Ovary (tissue), 7 donors: ENCODE measurements at regions not wholly inside any gene's neighbourhood (a gene's known extent, or its start where the extent isn't known, plus 50 kb on each side); places are given as distances from the start of the nearest gene placed in this dataset.

ENCODE experiments used
- DNase-seq, 5 donors: peaks; one replicate each; pipeline ENCODE4 v3.0.0-alpha.2; 2019 to 2020
- H3K27ac ChIP-seq, 2 donors: fragments of 200-600 bp; one replicate each; pipeline versions ENCODE4 v1.5.1 to v1.8.0; 2019 to 2022
- H3K27me3 ChIP-seq: fragments of 200-600 bp; one replicate; pipeline ENCODE4 v1.8.0; 2022
- H3K36me3 ChIP-seq: fragments of 200-600 bp; sonication (generic); one replicate; pipeline ENCODE4 v1.5.1; 2019
- H3K4me1 ChIP-seq: one replicate; pipeline ENCODE4 v1.8.1; 2013; ENCODE audit warnings: mild to moderate bottlenecking, moderate library complexity; ENCODE audit not compliant: insufficient read depth
- H3K4me3 ChIP-seq: fragments of 200-600 bp; sonication (generic); one replicate; pipeline ENCODE4 v1.5.1; 2017
- H3K9me3 ChIP-seq, 2 donors: fragments of 200-600 bp in 1 of 2; sonication (generic) in 1 of 2; one replicate each; pipeline versions ENCODE4 v1.5.1 to v1.8.1; 2013 to 2019; ENCODE audit warnings: mild to moderate bottlenecking in 1 of 2, moderate library complexity in 1 of 2
- CTCF ChIP-seq, 3 donors: fragments of 450-650 bp in 2 of 3; fragments of 200-600 bp in 1 of 3; IDR thresholded peaks; one replicate each; pipeline versions ENCODE4 v1.5.1 to v1.8.0; 2016 to 2022; ENCODE audit warnings: antibody characterized with exemption in 3 of 3, mild to moderate bottlenecking in 1 of 3
- EP300 ChIP-seq: sonication (generic); formaldehyde crosslinking; IDR thresholded peaks from one replicate; pipeline ENCODE4 v1.6.1; 2017; ENCODE audit warnings: antibody characterized with exemption
- POLR2A ChIP-seq: fragments of 450-650 bp; IDR thresholded peaks from one replicate; pipeline ENCODE4 v1.6.1; 2017; ENCODE audit warnings: antibody characterized with exemption, mild to moderate bottlenecking, moderate library complexity
- WGBS, 3 donors: extraction: QIAGEN DNeasy Blood & Tissue Kit in 1 of 3; methylation state at CpG; one replicate each; pipeline versions ENCODE4 v1.1.5 to v1.1.7; 2013 to 2017; 5-methylcytosine and 5-hydroxymethylcytosine counted together
- intact Hi-C, 4 donors: fragments of 100-400 bp; cut with DNase I; formaldehyde crosslinking; loops; one replicate each; pipeline versions ENCODE4 v1.11.0 to v1.15.1; 2022 to 2023
- donor health status: DM: no; HTN: no; CAD: no; lungs with moderate emphysema.
- donor health status: DM: no; HTN: no; CAD: no.
- donor health status: Bipolar disorder and iron deficiency.
- donor health status: DM: no; HTN: no; CAD: no.
- donor health status: DM: yes; HTN: yes; CAD: no.

DNA sequence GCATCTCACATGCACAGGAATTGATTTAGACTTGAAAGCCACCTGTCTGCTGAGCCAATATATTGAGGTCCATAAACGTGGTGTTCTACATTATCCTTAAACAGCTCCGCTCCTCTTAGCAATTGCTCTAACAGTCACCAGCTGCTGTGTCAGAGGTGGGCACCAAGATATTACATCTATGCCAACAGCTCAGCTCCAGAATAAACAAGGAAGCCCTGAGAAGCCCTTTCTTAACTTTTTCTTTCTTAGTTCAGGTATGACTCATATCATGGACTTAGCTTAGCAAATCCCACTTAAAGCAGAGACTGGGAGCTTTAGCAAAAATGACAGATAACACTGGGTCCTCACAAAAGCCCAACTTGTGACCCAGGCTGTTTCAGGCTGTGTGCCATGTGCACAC, 436.6 kb downstream of the IRS1 start:
- no peak for DNase-seq
- 73 to 79% (median 76%) methylated on average over 2 of the region's 2 CpGs for WGBS, 3 donors

DNA sequence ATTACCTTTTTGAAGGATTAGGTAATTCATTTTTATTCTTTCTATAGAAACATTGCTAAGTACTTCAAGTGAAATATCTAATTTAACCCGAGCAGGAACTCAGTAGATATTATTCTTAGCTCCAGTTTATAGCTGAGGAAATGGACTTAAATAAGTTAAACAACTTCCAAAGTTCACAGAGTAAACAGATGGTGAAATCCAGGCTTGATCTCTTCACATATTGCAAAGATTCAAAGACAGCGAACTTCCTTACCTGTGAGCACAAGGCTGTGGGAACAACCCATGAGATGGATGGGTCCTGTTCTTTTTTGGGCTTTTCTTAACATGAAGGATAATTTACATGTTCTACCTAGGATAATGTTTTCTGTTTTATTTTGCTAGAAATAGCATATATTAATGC, 439.0 kb downstream of the IRS1 start:
- Histone ChIP-seq H3K27ac (no peak overlapping the region), H3K9me3 (no peaks in the 10 kb centered on the region), H3K4me1 (peaks cover 2% of the 10 kb centered on the region), H3K27me3 (no peaks in the 10 kb centered on the region), H3K4me3 (no peak overlapping the region), H3K36me3 (no peaks in the 10 kb centered on the region)
- no peak for DNase-seq
- intact Hi-C loops = no loop called here
- no peak for TF ChIP-seq POLR2A
- no peak for TF ChIP-seq CTCF (IDR thresholded peaks at IDR 0.05)
- TF ChIP-seq EP300 = no peak
- WGBS, 3 donors = 88 to 92% (median 89%) methylated on average over 2 of the region's 2 CpGs

More for the DNA sequence above, 436.6 kb downstream of the IRS1 start:
- intact Hi-C loops = no loop called here
- Histone ChIP-seq H3K36me3 (no peaks in the 10 kb centered on the region), H3K9me3 (no peaks in the 10 kb centered on the region), H3K4me3 (no peak overlapping the region), H3K27me3 (no peaks in the 10 kb centered on the region), H3K4me1 (no peaks in the 10 kb centered on the region), H3K27ac (no peak overlapping the region)
- TF ChIP-seq POLR2A (no peak), EP300 (no peak), CTCF (IDR thresholded peaks at IDR 0.05) (no peak)

DNA sequence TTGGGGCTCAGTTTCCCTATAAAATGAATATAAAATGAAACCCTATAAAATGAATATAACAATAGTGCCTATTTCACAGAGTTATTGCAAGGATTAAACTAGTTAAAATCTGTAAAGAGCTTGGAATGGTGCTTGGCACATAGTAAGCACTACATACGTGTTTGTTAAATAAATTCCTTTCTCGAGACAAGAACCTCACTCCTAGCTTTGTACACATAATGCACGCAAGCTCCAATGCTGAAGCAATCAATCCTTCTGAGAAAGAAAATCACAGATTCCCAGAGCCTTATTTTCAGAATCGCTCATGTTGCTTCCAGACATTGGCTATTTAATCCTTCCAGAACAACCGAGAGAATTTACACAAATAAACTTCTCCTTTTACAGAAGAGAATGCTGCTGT, 440.9 kb downstream of the IRS1 start:
- DNase-seq = no peak
- 71 to 77% (median 74%) methylated on average over 5 of the region's 5 CpGs for WGBS, 3 donors
- intact Hi-C loops = no loop called here
- no peak overlapping the region for H3K4me3 ChIP-seq
- TF ChIP-seq POLR2A (no peak), CTCF (IDR thresholded peaks at IDR 0.05) (no peak), EP300 (no peak)
- H3K27ac ChIP-seq = no peak overlapping the region
- H3K36me3 ChIP-seq = no peaks in the 10 kb centered on the region
- H3K27me3 ChIP-seq = no peaks in the 10 kb centered on the region
- H3K4me1 ChIP-seq = peaks cover 2% of the 10 kb centered on the region
- H3K9me3 ChIP-seq = no peaks in the 10 kb centered on the region

DNA sequence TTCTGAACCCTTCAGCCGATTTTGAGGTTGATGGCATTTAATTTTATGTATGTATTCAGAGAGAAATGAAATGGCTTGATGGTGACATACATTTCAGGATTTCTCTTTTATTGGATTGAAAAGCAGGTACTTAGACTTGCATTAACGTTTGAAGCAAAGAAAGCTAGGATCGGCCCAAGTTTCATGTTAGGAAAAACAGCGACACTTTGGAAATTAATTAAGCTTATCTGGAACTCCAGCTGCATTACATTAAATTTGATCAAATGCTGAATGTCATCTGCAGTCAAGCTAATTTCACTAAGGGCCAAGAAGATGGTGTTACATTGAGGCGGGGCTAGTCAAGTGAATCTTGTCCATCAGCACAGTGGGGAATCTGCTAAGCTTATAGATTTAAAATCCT, 441.8 kb downstream of the IRS1 start:
- no peak for DNase-seq
- Histone ChIP-seq H3K9me3 (no peaks in the 10 kb centered on the region), H3K27me3 (no peaks in the 10 kb centered on the region), H3K4me1 (peaks cover 2% of the 10 kb centered on the region), H3K4me3 (no peak overlapping the region), H3K36me3 (no peaks in the 10 kb centered on the region), H3K27ac (no peak overlapping the region)
- TF ChIP-seq POLR2A (no peak), CTCF (IDR thresholded peaks at IDR 0.05) (no peak), EP300 (no peak)
- intact Hi-C loops = no loop called here
- WGBS, 3 donors = 91 to 93% (median 92%) methylated on average over 5 of the region's 5 CpGs

GRCh38 chr2:226355600-226355999, 444.0 kb downstream of the IRS1 start:
- Histone ChIP-seq H3K27me3 (no peaks in the 10 kb centered on the region), H3K9me3 (no peaks in the 10 kb centered on the region), H3K4me3 (no peak overlapping the region), H3K4me1 (peaks cover 2% of the 10 kb centered on the region), H3K36me3 (no peaks in the 10 kb centered on the region), H3K27ac (no peak overlapping the region)
- TF ChIP-seq EP300 (no peak), CTCF (IDR thresholded peaks at IDR 0.05) (no peak), POLR2A (no peak)
- DNase-seq = no peak
- intact Hi-C loops = no loop called here
